SK-N-MC (cell line): ENCODE measurements at regions not wholly inside any gene's neighbourhood (a gene's known extent, or its start where the extent isn't known, plus 50 kb on each side); places are given as distances from the start of the nearest gene placed in this dataset.

Experiments
- EZH2 ChIP-seq: fragments of 200-600 bp; sonication (generic); IDR thresholded peaks from one replicate; pipeline ENCODE4 v1.6.1; 2017; ENCODE audit warnings: antibody characterized with exemption
- FOXP2 ChIP-seq: optimal IDR thresholded peaks from 2 replicates; pipeline ENCODE3; 2011; ENCODE audit warnings: mild to moderate bottlenecking, moderate library complexity; ENCODE audit not compliant: insufficient read depth; ENCODE audit errors: extremely low read length, control extremely low read depth
- POLR2AphosphoS5 ChIP-seq: IDR thresholded peaks from 2 replicates; pipeline ENCODE4 v1.6.1; 2012; ENCODE audit warnings: mild to moderate bottlenecking, low read depth, low read length, borderline replicate concordance

GRCh38 chr12:85708775-85709174, 127.4 kb downstream of the RASSF9 start:
- TF ChIP-seq POLR2AphosphoS5 (no peak), EZH2 (no peak), FOXP2 (no peak)
